Heart left ventricle (tissue), 13 donors: ENCODE measurements at regions not wholly inside any gene's neighbourhood (a gene's known extent, or its start where the extent isn't known, plus 50 kb on each side); places are given as distances from the start of the nearest gene placed in this dataset.

Experiments used
- POLR2A ChIP-seq, 2 donors: fragments of 450-650 bp; IDR thresholded peaks; one replicate each; pipeline ENCODE4 v1.6.1; 2017; ENCODE audit warnings: antibody characterized with exemption in 2 of 2, mild to moderate bottlenecking in 2 of 2, moderate library complexity in 2 of 2
- TF ChIP-seq, protein P1 (sequence below), 12 donors: fragments of 200-600 bp; sonication (generic) in 4 of 12; IDR thresholded peaks; one replicate each; pipeline versions ENCODE4 v1.5.0 to v1.8.0; 2018 to 2022; ENCODE audit warnings: antibody characterized with exemption in 12 of 12, mild to moderate bottlenecking in 5 of 12
- donor health status: ischemic (EF 13 %, LVEDD 7.1; RV severe dilation, severe dysfunction).
- donor health status: DM: no; HTN: yes; CAD: no.
- donor health status: DM: no; HTN: no; CAD: no.
- donor health status: ischemic (EF 25% LVEDD 6.9; RV normal size, moderate dysfunction).
- donor health status: ischemic (EF 25% LVEDD 5.7; RV mildly dilated, moderate dysfunction).
- donor health status: ischemic (EF 35%, LVEDD 5.7; RV mildly dilated, moderate dysfunction).
- donor health status: nonischemic (EF 11% LVEDD 7.7; RV severe dilation, severe dysfunction).
- donor health status: DM: yes; HTN: yes; CAD: no.
- donor health status: PGD.
- donor health status: ischemic (EF 29% LVEDD 5.4; RV normal size, mild dysfunction).
- donor health status: nonischemic (EF 23%, LVEDD 6.1; RV moderate dilation, normal function).

DNA sequence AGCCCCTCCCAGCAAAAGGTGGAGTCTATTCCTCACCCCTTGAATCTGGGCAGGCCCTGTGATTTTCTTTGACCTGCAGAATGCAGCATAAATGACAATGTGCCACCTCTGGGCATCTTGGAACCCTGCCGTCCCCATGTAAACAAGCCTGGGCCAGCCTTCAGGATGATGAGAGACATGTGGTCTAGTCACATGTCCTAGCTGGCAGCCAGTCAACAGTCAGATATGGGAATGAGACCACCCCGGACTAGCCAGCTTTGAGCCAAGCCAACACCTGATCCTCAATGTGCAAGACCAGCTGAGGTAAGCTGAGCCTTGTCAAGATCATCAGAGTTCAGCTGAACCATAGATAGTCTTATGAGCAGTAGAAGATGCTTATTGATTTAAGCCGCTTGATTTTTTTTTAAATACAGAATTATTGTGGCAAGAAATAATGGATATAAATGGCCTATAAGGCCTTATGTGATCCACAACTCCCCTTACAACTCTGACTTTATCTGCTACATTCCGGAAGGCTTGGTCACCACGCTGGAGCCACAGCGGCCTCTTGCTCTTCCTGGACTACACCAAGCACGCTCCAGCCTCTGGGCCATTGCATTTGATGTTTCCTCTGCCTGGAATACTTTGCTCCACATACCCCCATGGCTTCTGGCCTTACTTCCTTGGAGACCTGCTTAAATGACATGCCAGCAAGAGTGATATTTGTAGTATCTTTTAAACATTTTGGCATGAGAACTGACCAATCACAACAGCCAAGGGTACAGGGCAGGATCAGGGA is 225.9 kb upstream of the SESN3 start:
- TF ChIP-seq, protein P1, sequence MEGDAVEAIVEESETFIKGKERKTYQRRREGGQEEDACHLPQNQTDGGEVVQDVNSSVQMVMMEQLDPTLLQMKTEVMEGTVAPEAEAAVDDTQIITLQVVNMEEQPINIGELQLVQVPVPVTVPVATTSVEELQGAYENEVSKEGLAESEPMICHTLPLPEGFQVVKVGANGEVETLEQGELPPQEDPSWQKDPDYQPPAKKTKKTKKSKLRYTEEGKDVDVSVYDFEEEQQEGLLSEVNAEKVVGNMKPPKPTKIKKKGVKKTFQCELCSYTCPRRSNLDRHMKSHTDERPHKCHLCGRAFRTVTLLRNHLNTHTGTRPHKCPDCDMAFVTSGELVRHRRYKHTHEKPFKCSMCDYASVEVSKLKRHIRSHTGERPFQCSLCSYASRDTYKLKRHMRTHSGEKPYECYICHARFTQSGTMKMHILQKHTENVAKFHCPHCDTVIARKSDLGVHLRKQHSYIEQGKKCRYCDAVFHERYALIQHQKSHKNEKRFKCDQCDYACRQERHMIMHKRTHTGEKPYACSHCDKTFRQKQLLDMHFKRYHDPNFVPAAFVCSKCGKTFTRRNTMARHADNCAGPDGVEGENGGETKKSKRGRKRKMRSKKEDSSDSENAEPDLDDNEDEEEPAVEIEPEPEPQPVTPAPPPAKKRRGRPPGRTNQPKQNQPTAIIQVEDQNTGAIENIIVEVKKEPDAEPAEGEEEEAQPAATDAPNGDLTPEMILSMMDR (IDR thresholded peaks at IDR 0.05), result no peak
- no peak for TF ChIP-seq POLR2A (IDR thresholded peaks at IDR 0.05)
